Activated T-cell treated with anti-CD3 and anti-CD28 coated beads for 4 hours (primary cell): ENCODE measurements at regions not wholly inside any gene's neighbourhood (a gene's known extent, or its start where the extent isn't known, plus 50 kb on each side); places are given as distances from the start of the nearest gene placed in this dataset.
"Not testable (repeated sequence)": the region's sequence is repeated elsewhere in the genome, so short reads cannot be mapped to it uniquely, and the experiment has no call there.

Experiments
- DNase-seq: peaks from one replicate; pipeline ENCODE4 v3.0.0-alpha.2; 2020

GRCh38 chr10:130691776-130692175 is 555.6 kb downstream of the GLRX3 start:
- no peak for DNase-seq

GRCh38 chr10:130696870-130697269 is 560.7 kb downstream of the GLRX3 start:
- no peak for DNase-seq

GRCh38 chr10:130707389-130707979 is 571.3 kb downstream of the GLRX3 start:
- no peak for DNase-seq

DNA sequence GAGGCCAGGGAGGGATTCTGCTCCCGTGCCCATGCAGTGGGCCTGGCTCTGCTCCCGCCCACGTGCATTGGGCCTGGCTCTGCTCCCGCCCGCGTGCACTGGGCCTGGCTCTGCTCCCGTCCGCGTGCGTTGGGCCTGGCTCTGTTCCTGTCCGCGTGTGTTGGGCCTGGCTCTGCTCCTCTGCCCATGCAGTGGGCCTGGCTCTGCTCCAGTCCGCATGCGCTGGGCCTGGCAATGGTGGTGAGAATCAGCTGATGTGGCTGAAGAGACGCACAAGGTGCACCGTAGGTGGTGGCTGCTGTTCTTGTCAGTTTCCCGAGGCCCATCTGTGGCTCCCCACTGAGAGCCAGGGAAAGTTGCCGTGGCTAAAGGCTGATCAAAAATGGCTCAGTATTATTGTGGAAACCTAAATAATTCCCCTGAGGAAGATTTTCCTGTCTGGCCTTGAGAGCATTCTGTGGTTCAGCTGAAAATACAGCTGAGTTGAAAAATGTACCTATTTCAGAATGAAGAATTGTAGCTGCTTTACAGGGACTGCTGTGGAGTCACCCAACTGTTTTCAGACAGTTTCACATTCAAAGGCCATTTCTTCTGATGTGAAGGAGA is 572.4 kb downstream of the GLRX3 start:
- DNase-seq = no peak

DNA sequence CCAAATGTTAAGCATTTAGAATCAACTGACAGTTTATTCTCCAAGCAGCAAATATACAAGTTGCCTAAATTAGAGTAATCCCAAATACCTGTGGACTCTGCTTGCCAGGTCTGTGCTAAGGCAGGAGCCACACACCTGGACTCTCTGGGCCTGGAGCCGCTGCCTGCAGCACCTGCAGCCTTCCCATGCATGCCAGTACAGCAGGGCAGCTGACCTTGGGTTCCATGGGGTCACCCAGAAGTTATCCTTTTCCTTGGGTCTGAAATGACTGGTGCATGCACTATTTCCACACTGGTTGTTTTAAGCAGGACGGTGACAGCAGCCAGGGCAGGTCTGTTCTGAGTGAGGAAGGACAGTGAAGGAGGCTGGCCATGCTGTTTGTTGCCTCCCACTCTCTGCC is 573.2 kb downstream of the GLRX3 start:
- DNase-seq = no peak

DNA sequence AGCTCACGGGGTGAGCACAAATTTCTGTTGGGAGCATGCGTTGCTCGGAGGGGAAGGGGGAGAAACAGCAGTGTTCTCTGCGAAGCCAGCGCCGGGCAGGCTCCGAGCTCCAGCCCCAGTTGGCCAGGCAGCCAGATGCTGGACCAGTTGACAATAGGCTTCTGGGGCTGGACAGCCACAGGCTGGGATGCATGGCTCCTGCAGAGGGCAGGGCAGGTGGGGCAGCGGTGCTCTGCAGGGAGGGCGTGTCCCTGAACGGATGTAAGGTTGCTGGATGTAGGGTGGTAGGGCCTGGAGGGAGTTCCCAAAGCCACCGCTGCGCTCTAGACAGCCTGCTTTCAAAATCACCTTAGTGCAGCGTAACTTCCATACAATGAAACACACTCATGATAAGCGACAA is 574.9 kb downstream of the GLRX3 start:
- no peak for DNase-seq

DNA sequence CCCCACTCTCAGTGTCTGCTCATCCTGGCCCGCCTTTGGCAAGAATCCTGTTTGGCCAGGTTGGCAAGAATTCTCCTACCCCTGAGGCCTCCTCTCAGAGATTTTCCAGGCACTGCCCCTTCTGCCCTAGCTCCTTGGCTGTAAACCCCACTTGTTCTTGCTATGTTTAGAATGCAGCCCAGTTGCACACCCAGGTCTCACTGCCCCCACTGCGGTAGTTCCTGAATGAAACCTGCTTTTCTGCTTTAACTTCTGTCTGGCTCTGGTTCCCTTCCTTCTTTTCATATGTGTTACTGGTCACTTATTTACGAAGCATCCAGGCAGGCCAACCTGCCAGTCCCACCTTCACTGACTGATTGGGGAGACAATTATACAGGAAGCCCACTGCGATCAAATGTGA is 576.9 kb downstream of the GLRX3 start:
- DNase-seq = no peak

- DNase-seq = no peak
Observed at GRCh38 chr10:130713731-130714130, 577.5 kb downstream of the GLRX3 start.

- no peak for DNase-seq
Observed at GRCh38 chr10:130714742-130715467, 578.7 kb downstream of the GLRX3 start.

DNA sequence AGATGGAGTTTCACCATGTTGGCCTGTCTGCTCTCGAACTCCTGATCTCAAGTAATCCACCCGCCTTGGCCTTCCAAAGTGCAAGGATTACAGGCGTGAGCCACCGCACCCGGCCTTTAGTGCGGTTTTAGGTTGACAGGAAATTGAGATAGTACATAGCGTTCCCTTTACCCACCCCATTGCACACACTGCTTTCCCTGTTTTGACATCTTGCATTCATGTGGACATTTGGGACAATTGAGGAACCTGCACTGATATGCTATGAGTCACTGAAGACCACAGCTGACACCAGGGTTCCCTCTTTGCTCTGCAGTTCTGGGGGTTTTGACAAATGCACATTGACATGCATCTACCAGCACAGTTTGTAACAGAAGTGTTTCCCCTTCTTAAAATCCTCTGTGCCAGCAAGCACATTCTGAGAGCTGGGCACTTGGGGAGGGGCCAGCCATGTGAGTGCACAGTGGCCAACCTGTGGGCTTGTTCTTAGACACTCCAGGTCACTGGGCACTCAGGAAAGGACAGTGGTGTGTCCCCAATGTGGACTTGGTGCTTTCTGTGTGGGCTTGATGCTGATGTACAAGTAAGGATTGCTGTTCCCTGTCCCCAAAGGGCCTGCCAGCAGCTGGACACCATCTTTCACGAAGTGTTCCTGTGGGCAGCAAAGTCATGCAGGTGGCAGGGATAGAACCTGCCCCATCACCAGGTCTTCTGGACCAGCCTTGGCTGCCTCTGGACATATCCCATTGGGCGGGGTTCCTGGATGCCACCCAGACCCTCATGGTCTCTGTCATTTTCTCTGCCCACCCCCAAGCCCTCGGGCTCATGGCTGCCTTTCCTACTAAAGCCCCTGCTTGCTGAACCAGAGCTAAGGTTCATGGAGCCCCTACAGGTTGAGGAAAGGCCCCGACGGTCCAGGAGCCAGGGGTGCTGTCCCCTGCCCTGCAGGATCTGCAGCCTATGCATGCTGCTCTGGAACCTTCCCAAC is 579.8 kb downstream of the GLRX3 start:
- no peak for DNase-seq

DNA sequence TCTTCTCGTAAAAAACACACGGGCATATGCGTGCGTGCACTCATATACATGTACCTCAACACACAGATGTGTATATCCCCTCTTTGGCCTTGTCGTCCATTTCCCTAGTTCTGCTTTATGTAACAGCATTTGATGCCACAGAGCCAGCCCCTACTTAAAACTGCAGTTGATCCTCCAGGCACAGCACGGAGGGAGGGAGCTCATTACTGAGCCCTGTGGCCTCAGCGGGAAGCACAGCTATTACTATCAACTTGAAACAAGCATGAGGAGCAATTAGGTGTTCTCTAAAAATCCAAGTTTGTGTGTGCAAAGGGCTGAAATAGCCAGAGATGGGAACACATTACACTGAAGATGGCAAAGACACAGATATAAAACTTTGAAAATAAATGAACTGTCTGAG is 580.9 kb downstream of the GLRX3 start:
- DNase-seq = no peak

DNA sequence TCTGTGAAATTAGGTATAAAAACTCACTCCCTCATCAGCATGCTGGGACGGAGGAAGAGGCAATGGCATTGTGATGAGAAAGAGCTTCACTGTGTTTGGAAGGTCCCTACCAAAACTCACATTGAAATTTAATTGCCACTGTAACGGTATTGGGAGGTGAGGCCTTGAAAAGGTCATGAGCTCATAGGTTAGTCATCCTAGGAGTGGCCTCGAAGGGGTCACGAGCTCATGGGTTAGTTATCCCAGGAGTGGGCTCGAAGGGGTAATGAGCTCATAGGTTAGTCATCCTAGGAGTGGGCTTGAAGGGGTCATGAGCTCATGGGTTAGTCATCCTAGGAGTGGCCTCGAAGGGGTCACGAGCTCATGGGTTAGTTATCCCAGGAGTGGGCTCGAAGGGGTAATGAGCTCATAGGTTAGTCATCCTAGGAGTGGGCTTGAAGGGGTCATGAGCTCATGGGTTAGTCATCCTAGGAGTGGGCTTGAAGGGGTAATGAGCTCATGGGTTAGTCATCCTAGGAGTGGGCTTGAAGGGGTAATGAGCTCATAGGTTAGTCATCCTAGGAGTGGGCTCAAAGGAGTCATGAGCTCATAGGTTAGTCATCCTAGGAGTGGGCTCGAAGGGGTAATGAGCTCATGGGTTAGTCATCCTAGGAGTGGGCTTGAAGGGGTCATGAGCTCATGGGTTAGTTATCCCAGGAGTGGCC is 582.7 kb downstream of the GLRX3 start:
- DNase-seq = not testable (repeated sequence)

GRCh38 chr10:130719448-130719752 is 583.2 kb downstream of the GLRX3 start:
- DNase-seq = no peak

- no peak for DNase-seq
Observed at GRCh38 chr10:130720235-130720634, 584.0 kb downstream of the GLRX3 start.

DNA sequence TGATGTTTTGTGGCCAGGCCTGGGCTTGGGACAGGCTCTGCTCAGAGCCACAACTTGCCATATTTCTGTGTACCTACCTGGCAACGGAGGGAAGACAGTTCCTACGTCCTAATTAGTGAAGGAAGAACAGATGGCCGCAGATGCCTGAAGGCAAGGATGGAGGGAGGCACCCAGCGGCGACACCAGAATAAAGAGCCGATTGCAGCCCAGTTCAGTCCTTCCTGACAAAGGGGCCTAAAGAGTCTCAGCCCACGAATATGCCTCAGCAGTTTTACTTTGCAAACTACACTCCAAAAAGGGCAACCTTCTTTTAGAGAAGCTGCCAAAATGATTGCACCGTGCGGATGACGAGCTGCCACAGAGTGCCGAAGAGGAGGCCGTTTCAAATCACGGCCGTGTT is 585.8 kb downstream of the GLRX3 start:
- no peak for DNase-seq

GRCh38 chr10:130723704-130724103 is 587.5 kb downstream of the GLRX3 start:
- DNase-seq = no peak

GRCh38 chr10:130725474-130725970 is 586.0 kb downstream of the TCERG1L start:
- no peak for DNase-seq

- no peak for DNase-seq
Observed at GRCh38 chr10:130726996-130727725, 584.4 kb downstream of the TCERG1L start.

- no peak for DNase-seq
Observed at GRCh38 chr10:130727766-130728490, 583.6 kb downstream of the TCERG1L start.

- no peak for DNase-seq
Observed at GRCh38 chr10:130728531-130729215, 582.8 kb downstream of the TCERG1L start.

DNA sequence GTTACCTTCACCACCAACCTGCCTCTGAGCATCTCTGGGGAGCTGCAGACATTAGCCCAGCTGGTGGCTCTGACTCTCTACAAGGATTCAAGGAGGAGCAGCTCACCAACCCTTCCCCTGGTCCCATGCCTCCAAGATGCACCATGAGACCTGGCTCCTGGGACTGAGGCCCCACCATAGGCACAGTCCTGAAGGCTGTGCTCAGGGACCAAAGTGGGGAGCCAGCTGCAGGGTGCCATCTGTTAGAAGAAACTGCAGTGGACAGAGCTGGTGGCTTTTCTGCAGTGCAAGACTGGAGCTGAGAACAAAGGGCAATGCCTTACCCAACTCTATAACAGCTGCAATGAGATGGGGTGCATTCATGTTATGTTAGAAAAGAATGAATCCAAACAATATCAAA is 581.6 kb downstream of the TCERG1L start:
- no peak for DNase-seq
